ENCODE measurements at regions not wholly inside any gene's neighbourhood (a gene's known extent, or its start where the extent isn't known, plus 50 kb on each side); places are given as distances from the start of the nearest gene placed in this dataset.

DNA sequence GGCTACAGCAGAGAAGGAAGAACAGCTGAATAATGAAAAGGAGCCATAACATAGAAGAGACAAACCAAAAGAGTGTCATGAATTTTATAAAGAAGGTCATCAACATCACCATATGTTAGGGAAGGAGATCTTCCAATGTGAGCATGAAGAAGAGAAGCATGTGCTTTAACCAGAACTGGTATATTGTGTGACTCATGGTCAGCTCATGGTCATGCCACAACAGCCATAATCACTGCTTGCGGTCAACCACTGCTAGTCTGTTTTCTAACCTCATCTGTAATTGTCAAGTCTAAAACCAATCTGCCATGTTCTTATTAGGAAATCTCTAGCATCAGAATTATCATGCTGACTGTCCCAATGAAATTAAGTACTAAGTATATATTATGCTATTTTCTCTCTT is 204.1 kb upstream of the VRK2 start:
- DNase-seq (ENCODE audit: low spot score) = no peak

DNA sequence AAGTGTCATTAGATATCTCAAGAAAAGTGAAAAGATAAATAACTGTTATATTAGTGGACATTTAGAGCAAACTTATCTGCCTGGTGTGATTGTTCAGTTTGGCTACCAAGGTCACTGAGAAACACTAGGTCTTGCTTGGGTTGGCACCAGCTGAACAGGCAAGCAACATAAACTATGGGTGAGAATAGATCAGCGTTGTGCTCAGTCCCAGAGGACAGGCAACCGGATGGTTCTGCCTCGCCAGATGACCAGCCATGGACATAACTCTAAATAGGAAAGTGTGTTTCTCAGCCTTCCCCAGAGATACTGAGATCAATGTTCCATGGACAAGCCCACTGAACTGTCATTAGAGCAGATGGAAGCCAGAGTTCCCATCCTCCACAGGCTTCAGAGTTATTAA is 203.4 kb upstream of the VRK2 start:
- no peak for DNase-seq (ENCODE audit: low spot score)

DNA sequence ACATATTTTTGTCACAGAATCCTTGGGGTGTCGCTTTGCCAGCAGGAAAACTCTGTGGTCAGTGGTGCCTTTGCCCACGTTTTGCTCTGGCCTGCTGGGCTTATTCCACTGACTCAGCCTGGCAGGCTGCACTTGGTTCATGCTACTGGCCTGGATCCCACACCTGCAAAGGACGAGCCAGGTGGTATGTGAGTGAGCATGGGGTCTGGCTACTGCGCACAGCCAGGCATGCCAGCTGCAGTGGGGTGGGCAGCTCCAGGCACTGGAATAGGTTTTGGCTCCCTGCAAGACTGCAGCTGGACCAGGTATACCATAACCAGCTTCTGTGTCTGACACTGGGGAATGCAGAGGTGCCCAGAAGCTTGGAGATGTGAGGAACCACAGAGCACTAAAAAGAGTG is 197.9 kb upstream of the VRK2 start:
- no peak for DNase-seq (ENCODE audit: low spot score)

DNA sequence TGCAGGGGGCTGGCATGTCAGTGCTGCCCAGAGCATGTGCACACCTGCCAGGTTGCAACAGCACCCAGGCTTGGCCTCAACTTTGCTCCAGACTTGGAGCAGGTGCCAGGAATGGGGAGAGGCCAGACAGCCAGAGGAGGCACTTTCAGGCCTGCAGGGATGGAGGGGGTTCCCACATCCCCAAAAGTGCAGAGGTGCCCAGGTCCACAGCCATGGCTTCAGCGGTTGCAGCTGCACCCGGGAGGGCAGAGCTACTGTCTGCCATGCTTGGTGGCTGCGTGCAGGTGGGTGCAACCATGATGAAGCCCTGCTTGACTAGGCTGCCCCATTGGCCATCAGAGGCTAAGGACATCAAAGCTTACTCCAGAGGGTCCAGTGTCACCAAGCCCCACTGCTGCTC is 196.8 kb upstream of the VRK2 start:
- DNase-seq (ENCODE audit: low spot score) = no peak

DNA sequence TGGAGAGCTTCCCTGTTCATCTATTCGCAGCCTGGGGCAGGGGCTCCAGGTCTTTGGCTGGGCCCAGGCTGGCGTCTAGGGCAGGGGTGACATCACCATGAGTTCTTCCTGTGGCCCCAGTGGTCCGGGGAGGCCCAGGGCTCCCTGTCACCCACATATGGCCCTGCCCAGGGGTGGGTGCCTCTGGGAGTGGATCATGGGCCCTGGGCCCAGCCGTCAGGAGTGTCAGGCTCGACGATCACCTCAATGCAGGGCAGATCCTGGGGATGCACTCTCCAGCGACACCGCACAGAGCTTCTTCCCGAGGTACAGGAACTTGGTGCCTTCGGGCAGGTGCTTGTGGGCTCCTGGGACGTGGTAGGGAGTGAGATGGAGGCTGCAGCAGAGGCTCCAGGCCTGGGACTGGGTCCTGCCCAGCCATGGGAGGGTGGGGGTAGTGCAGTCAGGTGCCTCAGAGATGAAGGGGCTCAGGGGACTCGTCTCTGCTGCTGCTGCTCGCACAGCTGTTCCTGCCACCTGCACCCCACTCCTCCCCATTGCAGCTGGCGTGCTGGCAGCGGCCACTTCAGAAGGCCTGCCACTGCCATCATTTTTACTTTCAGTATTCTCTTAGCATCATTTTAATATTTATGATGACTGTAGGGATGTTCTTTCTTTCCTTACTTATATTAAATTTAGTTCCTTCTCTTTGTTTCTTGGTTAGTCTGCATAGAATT is 196.0 kb upstream of the VRK2 start:
- no peak for DNase-seq (ENCODE audit: low spot score)

DNA sequence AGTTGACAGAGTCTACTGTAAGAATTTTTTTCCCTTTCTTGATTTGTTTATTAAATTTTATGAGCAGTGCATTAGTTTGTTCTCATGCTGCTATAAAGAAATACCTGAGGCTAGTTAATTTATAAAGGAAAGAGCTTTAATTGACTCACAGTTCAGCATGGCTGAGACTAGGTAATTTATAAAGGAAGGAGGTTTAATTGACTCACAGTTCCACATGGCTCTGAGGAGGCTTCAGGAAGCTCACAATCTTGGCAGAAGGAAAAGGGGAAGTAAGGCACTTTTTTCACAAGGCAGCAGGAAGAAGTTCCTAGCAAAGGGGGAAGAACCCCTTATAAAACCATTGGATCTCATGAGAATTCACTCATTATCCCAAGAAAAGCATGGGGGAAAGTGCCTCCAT is 191.4 kb upstream of the VRK2 start:
- no peak for DNase-seq (ENCODE audit: low spot score)

DNA sequence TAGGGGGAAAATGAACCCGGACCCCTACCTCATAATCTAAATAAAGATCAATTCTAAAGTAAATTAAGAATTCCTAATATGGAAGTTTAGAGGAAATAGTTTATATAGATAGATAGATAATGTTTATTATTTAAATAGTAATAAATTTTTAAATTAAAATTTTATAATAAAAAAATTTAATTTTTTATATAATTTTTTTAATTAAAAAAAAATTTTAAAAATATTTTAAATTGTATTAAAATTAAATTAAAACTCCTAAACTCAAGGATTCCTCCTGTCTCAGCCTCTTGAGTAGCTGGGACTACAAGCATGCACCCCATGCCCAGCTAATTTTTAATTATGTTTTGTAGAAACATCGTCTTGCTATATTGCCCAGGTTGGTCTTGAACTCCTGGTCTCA is 186.9 kb upstream of the VRK2 start:
- no peak for DNase-seq (ENCODE audit: low spot score)

DNA sequence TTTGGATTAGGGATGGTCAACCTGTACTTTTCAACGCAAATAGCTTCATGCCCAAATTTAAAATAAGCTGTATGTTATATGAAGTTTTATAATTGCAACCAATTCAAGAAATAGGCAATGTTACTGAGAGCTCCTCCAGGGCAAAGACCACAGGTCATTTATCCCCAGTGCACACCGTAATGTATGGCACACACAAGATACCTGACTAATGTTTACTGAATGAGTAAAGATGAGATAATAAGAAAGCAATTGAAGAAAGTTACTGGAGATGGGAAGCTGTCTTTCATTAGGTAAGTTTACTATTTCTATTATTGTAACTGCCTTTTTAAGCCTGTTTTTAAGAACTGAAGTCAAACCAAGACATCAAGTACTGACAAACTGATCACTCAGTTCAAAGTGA is 184.5 kb upstream of the VRK2 start:
- DNase-seq (ENCODE audit: low spot score) = peak; percentile 50

DNA sequence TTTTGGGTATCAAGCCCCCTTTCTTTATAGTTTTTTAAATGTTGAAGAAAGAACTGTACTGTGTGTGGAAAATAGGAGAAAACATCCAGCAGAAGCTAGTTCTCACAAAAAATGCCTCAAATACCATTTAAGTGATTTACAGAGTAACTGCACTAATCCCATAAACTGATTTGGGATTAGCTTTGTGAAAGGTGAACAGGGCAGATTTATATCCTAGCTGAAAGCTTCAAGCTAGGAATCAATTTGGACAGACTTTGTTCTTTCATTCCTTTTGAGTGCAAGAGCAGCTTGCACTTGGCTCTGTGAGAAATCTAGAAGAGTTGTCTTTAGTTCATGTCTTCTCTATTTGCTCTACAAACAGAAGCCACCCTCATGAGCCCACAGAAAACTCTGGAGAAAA is 183.9 kb upstream of the VRK2 start:
- DNase-seq (ENCODE audit: low spot score) = no peak

DNA sequence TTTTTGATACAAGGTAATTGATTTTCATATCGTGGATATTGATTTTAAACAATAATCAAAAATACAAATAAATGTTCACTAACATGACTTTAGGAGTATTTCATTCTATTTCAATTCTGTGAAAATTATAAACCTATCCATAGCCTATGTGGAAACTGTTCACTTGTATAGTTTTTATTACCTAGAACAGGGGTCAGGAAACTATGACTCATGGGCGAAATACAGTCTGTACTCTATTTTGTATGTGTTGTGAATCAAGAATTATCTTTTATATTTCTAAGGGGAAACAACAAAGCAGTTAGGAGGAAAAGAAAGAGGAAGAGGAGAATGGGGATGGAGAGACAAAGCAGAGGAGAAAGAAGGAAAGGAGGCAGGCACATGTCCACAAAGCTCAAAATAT is 181.7 kb upstream of the VRK2 start:
- no peak for DNase-seq (ENCODE audit: low spot score)

DNA sequence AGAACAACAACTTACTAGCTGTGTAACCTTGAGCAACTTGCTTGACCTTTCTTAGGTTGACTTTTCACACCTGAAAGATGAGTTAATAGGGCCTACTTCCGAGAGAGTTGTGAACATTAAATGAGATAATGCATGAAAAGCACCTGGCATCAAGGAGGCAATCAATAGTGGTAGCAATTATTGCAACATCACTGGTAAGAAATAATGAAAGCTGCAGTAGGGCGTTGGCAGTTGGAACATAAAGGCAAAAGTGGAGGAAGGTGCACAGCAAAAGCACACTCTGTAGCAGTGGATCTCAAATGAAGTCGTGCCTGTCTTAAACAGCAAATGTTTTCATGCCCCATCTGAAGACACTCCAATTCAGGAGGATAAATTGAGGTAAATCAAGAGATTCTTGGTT is 178.9 kb upstream of the VRK2 start:
- no peak for DNase-seq (ENCODE audit: low spot score)

DNA sequence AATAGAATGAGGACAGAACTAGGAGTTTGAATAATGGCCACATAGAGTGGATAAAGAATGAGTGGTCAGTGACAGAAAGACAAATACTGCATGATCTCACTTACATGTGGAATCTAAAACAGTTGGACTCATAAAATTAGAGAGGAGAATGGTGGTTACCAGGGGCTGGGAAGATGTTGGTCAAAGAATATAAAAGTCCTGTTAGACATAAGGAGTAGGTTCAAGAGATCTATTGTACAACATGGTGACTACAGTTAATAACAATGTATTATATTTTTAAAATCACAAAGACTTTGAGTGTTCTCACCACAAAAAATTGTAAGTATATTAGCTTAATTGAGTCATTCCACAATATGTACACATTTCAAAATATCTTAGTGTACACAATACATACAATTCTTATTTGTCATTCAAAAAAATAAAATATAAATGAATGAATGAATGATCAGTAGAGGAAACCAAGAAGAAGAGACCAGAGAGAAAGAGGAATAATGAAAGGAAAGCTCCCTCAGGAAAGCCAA is 177.9 kb upstream of the VRK2 start:
- DNase-seq (ENCODE audit: low spot score) = no peak

DNA sequence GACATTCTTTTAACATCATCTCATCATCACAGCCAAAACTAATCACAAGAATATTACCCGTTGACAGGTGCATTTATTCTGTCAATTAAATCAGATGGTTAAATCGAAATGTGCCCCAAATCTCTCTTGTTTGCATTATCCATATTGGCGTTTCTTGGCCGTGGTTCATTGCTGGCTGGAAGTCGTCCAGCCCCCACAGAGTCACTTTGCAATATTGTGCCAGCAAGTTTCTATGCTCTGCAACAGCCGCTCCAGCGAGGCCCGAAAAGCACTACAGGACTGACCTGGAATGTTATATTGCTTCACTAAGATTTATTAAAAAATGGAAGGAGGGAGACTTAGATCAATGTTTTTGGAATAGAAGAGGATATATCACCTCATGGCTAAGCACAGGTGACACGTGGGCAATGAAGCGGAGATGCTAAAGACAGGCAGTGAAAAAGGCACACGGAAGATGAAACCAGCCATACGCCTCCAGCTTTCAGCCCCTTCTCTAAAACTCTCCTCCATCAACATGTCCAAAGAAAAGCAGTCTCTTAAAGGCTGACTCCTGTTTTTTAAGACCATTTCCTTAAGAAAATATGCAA is 176.8 kb upstream of the VRK2 start:
- no peak for DNase-seq (ENCODE audit: low spot score)

DNA sequence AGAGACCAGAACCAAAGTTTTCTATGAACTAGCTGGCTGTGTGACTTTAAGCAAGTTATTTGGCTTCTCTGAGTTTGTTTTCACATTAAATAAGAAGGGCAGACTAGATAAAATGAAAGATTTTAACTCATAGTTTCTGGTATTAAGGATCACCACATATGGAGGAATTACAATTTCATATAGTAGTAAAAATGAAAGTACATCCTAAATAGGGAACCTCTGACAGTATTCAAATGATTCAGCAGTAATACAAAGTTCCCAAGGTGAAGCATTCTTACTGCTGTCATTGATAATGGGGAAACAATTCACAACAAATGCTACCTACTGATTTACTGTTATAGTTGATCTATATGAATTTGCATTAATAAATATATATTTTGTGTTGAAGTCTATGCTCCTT is 170.3 kb upstream of the VRK2 start:
- no peak for DNase-seq (ENCODE audit: low spot score)

DNA sequence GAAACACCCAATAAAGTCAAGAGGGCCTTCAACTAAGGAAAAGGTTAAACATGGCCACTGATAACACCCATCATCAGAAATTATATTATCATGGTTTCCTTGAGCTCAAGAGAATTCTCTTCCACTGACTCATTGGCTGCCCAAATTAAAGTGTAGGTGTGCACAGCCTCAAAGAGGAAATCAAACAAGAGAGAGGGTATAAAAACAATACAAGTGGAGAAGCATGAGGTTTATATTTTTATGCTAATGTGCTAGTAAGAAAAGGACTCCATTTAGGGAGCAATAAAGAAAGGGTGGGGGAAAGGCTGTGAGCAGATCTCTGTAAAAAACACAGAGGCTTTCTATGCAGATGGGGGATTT is 168.8 kb upstream of the VRK2 start:
- DNase-seq (ENCODE audit: low spot score) = peak; percentile 71

DNA sequence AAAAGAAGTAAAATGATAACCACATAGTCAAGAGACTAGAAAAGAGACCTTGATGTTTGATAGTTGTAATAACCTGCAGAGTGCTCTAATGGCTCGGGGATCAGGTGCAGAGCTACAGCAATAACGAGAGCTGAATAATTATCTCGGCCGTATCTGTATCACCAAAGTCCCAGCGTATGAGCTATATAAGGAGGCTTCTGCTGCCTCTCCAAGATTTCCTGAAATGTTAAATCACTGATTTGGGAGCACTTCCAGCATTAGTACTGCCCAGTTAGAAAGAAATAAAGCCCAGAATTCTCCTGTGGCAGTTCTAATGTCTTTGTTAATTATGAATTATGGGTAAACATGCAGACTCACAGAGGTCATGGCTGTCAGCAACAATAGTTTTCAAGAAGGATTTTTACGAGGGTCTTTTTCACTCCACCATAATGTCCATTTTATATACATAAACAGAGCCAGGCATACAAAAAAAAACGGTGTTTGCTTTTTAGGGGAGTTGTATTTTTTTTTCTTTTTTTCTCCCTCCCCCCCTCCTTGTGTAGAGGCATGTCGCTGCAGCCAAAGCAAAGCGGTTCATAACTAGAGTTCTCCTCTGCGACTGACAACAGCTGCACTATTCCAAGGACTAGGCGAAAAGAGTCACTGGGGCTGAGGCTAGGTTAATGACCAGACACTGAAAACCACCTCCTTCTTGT is 168.3 kb upstream of the VRK2 start:
- no peak for DNase-seq (ENCODE audit: low spot score)

DNA sequence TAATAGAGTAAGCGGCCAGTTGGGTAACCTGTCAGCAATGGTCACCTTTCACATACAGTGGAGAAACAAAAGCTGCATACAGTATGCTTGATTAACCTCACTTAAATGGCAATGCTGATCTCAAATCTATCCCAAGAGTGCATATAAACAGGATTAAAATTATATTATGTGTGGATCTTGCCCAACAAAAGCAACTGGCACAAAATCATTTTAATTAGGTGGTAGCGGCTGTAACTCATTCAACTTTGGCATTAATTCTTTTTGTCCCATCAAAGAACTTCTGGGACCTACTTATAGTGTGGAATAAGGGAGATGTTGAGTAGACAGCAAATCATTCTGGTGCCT is 167.8 kb upstream of the VRK2 start:
- DNase-seq (ENCODE audit: low spot score) = no peak

DNA sequence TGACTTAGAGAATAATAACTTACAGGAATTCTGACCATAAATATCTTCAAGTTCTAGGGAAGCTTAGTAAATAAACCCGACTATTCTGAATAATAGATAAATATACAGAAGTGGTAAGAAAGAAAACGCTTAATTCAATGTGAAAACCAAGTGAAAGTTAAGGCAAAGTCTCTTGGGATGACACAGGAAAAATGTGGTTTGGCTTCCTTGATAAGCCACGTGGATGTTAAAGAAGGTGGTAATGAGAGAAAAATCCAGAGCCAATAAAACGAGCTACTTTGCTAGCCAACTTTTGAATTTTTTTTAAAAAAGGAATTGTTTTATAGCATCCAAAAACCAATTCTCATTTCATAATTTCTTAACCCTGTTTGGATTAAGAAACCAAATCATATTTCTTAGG is 166.2 kb upstream of the VRK2 start:
- DNase-seq (ENCODE audit: low spot score) = no peak

DNA sequence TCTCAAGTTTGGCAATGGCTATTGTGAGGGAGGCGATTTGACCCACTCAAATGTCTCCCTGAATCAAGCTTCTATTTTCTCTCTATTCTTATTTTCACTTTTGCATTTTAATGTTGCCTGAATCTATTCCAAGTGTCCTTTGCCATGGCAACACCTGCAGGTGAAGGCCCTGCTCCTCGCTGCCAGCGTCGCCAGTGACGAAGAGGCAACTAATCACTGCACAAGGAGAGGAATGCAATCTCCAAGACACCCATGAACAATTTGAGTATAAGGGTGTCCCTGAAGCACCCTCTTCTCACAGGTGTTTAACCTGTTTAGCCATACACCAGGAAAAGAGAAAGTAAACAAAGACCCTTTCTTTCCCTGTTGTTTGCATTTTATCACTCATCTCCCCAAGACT is 165.6 kb upstream of the VRK2 start:
- no peak for DNase-seq (ENCODE audit: low spot score)

DNA sequence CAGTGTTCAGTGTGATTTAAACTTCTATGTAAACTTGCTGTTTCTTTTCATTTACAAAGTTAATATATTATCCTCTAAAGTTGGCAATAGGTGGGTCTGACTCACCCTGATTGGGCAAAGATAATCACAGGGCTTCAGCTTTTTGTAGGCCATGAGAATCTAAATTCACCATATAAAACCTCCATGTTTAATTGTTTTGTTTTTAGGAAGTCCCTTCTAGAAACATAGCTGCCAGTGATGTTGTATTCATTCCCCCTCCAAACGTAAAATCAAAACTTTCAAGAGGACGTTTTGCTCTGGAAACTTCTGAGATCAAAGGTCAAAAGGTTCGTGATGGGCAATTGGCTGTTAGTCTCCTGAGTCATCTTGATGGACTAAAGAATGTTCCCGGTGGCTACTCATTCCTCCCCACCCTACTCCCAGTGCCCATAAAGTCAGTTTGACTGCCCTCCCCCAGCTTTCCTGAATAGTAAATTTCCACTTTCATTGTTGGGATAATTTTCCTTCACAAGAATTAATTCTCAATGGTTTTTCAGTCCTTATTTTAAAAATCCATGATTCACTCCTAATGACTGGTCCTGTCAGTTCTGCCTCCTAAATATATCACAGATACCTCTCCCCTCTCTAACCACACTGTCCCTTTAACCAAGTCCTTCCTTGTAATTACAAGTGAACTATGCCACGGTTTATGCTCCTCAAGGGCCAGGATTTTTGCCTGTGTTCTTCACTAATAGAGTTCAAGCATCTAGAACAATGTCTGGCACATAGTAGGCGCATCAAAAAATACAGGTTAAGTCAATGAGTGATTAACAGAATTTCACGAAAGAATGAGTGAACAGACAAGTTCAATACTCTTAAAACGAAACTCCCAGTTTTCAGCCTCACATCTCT is 164.4 kb upstream of the VRK2 start:
- peak; percentile 88 for DNase-seq (ENCODE audit: low spot score)

DNA sequence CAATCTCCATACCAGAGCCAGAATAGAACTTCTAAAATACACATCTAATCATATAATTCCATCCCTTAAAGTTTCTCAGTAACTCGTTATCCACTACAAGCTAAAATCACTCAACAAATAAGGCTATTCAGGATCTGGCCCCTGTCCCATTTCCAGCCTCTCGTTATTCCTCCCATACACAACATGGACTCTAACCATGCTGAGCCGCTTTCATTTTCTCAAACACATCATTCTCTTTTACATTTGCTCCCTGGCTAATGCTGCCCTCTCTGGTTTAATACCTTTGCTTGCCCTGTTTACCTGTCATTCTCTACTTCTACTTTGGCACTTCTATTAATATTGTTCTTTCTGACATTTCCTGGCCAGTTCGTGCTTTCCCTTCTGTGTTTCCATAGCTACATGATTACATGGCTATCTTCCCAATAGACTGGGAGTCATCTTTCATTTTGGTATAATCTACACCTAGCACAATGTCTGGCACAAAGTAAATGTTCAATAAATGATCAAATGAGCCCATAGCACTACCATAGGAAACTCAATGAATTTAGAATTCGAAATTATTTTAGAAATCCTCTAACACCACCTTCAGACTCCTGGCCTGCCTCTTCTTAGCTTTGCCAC is 163.6 kb upstream of the VRK2 start:
- peak; percentile 62 for DNase-seq (ENCODE audit: low spot score)

DNA sequence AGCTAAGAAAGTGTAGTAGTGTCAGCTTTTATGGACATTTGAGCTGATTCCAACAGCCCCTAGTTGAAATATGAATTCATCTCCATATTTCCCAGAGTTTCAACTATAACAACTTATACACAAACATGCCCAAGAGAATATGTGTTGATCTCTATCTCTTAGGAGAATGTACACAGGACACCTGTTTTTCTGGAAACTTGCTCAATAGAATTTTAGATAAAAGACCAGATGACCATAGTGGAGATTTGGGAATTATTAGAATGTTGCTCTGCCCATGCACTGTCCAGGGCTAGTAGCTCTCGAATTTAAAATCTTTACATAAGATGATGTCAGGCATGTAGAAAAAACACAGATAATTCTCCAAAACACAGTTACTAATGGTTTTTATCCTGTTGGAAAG is 162.3 kb upstream of the VRK2 start:
- DNase-seq (ENCODE audit: low spot score) = no peak

All from LoVo (cell line).